B cell (primary cell): ENCODE measurements at regions not wholly inside any gene's neighbourhood (a gene's known extent, or its start where the extent isn't known, plus 50 kb on each side); places are given as distances from the start of the nearest gene placed in this dataset.

Experiments
- CTCF ChIP-seq: fragments of 200-600 bp; IDR thresholded peaks from one replicate; pipeline ENCODE4 v1.8.0; 2022; ENCODE audit warnings: antibody characterized with exemption, mild to moderate bottlenecking
- EZH2 ChIP-seq: IDR thresholded peaks from 2 replicates; pipeline ENCODE4 v1.6.1; 2012; ENCODE audit warnings: borderline replicate concordance, low read depth, mild to moderate bottlenecking, moderate library complexity, low read length; ENCODE audit not compliant: insufficient read depth, poor library complexity, severe bottlenecking

GRCh38 chr14:73775339-73776193 lies 61.4 kb upstream of the PNMA1 start:
- no peak for TF ChIP-seq CTCF
- no peak for TF ChIP-seq EZH2
